Neural progenitor cell (in vitro differentiated cells): ENCODE measurements at regions not wholly inside any gene's neighbourhood (a gene's known extent, or its start where the extent isn't known, plus 50 kb on each side); places are given as distances from the start of the nearest gene placed in this dataset.

Experiments
- DNase-seq: peaks from one replicate; pipeline ENCODE4 v3.0.0-alpha.2; 2016; ENCODE audit warnings: low spot score
- H2AFZ ChIP-seq: fragments of 200-600 bp; sonication (generic); replicated peaks from 2 replicates; pipeline ENCODE4 v1.6.1; 2016; ENCODE audit warnings: antibody characterized with exemption
- H3F3A ChIP-seq: fragments of 200-600 bp; sonication (generic); 2 replicates; pipeline ENCODE4 v1.6.1; 2016; ENCODE audit warnings: antibody characterized with exemption, low read depth
- H3K27ac ChIP-seq: fragments of 200-600 bp; sonication (generic); 2 replicates; pipeline ENCODE4 v1.5.1; 2016; ENCODE audit warnings: mild to moderate bottlenecking
- H3K27me3 ChIP-seq: fragments of 200-600 bp; sonication (generic); 2 replicates; pipeline ENCODE4 v1.6.1; 2016; ENCODE audit warnings: mild to moderate bottlenecking, moderate library complexity
- H3K36me3 ChIP-seq: fragments of 200-600 bp; sonication (generic); 2 replicates; pipeline ENCODE4 v1.5.1; 2016
- H3K4me1 ChIP-seq: fragments of 200-600 bp; sonication (generic); 2 replicates; pipeline ENCODE4 v1.6.1; 2016; ENCODE audit warnings: mixed run types
- H3K4me2 ChIP-seq: fragments of 200-600 bp; sonication (generic); 2 replicates; pipeline ENCODE4 v1.6.1; 2016
- H3K4me3 ChIP-seq: fragments of 200-600 bp; sonication (generic); 2 replicates; pipeline ENCODE4 v1.5.1; 2016
- H3K79me2 ChIP-seq: fragments of 200-600 bp; sonication (generic); 2 replicates; pipeline ENCODE4 v1.6.1; 2016; ENCODE audit warnings: low read depth
- H3K9ac ChIP-seq: fragments of 200-600 bp; sonication (generic); 2 replicates; pipeline ENCODE4 v1.6.1; 2016
- H3K9me3 ChIP-seq: fragments of 200-600 bp; sonication (generic); 2 replicates; pipeline ENCODE4 v1.5.1; 2016; ENCODE audit warnings: low read depth
- H4K20me1 ChIP-seq: fragments of 200-600 bp; sonication (generic); 2 replicates; pipeline ENCODE4 v1.6.1; 2016; ENCODE audit warnings: low read depth
- H3K27ac Mint-ChIP-seq: 3 replicates; pipeline ENCODE4 v1.8.0; 2021; ENCODE audit warnings: mixed read lengths
- H3K27me3 Mint-ChIP-seq: 2 replicates; pipeline ENCODE4 v1.8.0; 2022; ENCODE audit warnings: low read depth, mild to moderate bottlenecking, inconsistent platforms, moderate library complexity, mixed read lengths; ENCODE audit not compliant: insufficient read depth
- H3K36me3 Mint-ChIP-seq: 3 replicates; pipeline ENCODE4 v1.8.0; 2021; ENCODE audit warnings: mixed read lengths
- H3K4me1 Mint-ChIP-seq: 3 replicates; pipeline ENCODE4 v1.8.0; 2021; ENCODE audit warnings: mixed read lengths
- H3K4me3 Mint-ChIP-seq: 3 replicates; pipeline ENCODE4 v1.8.0; 2021; ENCODE audit warnings: mild to moderate bottlenecking, moderate library complexity, mixed read lengths
- H3K9me3 Mint-ChIP-seq: 3 replicates; pipeline ENCODE4 v1.8.0; 2020; ENCODE audit warnings: mixed read lengths
- CTCF ChIP-seq: fragments of 200-600 bp; sonication (generic); IDR thresholded peaks from 2 replicates; pipeline ENCODE4 v1.5.1; 2017; ENCODE audit warnings: antibody characterized with exemption, mild to moderate bottlenecking
- EZH2 ChIP-seq: fragments of 200-600 bp; sonication (generic); IDR thresholded peaks from 2 replicates; pipeline ENCODE4 v1.6.1; 2017; ENCODE audit warnings: antibody characterized with exemption, mild to moderate bottlenecking, moderate library complexity
- EZH2phosphoT487 ChIP-seq: fragments of 200-600 bp; sonication (generic); IDR thresholded peaks from 2 replicates; pipeline ENCODE4 v1.6.1; 2017; ENCODE audit warnings: antibody characterized with exemption

GRCh38 chr9:89845862-89846261 lies 241.1 kb downstream of the GADD45G start:
- Histone ChIP-seq H4K20me1 (no peaks in the 10 kb centered on the region), H3K27me3 (no peaks in the 10 kb centered on the region), H3K4me3 (no peak overlapping the region), H3K9me3 (no peaks in the 10 kb centered on the region), H3K36me3 (no peaks in the 10 kb centered on the region), H3K79me2 (no peaks in the 10 kb centered on the region), H3F3A (no peaks in the 10 kb centered on the region), H2AFZ (no peak overlapping the region), H3K9ac (no peak overlapping the region), H3K4me1 (no peaks in the 10 kb centered on the region), H3K4me2 (no peak overlapping the region), H3K27ac (no peak overlapping the region)
- H3K4me1 Mint-ChIP-seq: peaks cover 9% of the 10 kb centered on the region
- DNase-seq: no peak
- no peak for TF ChIP-seq EZH2phosphoT487
- TF ChIP-seq CTCF: no peak
- no peak for TF ChIP-seq EZH2
- H3K27ac Mint-ChIP-seq: no peak overlapping the region
- peaks cover 6% of the 10 kb centered on the region for H3K9me3 Mint-ChIP-seq
- H3K4me3 Mint-ChIP-seq: no peak overlapping the region
- no peaks in the 10 kb centered on the region for H3K36me3 Mint-ChIP-seq
- H3K27me3 Mint-ChIP-seq: peaks cover 4% of the 10 kb centered on the region

GRCh38 chr9:89848060-89849040 lies 243.5 kb downstream of the GADD45G start:
- DNase-seq: no peak
- H3K9ac ChIP-seq: no peak overlapping the region
- Mint-ChIP-seq H3K4me3 (no peak overlapping the region), H3K27ac (no peak overlapping the region), H3K9me3 (peaks cover 4% of the 10 kb centered on the region), H3K4me1 (peaks cover 6% of the 10 kb centered on the region), H3K27me3 (peaks cover 4% of the 10 kb centered on the region), H3K36me3 (no peaks in the 10 kb centered on the region)
- no peaks in the 10 kb centered on the region for H3K79me2 ChIP-seq
- no peaks in the 10 kb centered on the region for H4K20me1 ChIP-seq
- H3K4me3 ChIP-seq: no peak overlapping the region
- no peaks in the 10 kb centered on the region for H3K27me3 ChIP-seq
- H3K27ac ChIP-seq: no peak overlapping the region
- H3K36me3 ChIP-seq: no peaks in the 10 kb centered on the region
- TF ChIP-seq CTCF (no peak), EZH2 (no peak), EZH2phosphoT487 (no peak)
- H3F3A ChIP-seq: no peaks in the 10 kb centered on the region
- no peaks in the 10 kb centered on the region for H3K4me1 ChIP-seq
- no peak overlapping the region for H2AFZ ChIP-seq
- no peaks in the 10 kb centered on the region for H3K9me3 ChIP-seq
- no peak overlapping the region for H3K4me2 ChIP-seq

GRCh38 chr9:89849096-89849495 lies 244.3 kb downstream of the GADD45G start:
- Histone ChIP-seq H4K20me1 (no peaks in the 10 kb centered on the region), H3F3A (no peaks in the 10 kb centered on the region), H3K27ac (no peak overlapping the region), H3K27me3 (no peaks in the 10 kb centered on the region), H3K4me1 (no peaks in the 10 kb centered on the region), H3K4me3 (no peak overlapping the region), H3K4me2 (no peak overlapping the region), H3K9ac (no peak overlapping the region), H3K79me2 (no peaks in the 10 kb centered on the region), H3K9me3 (no peaks in the 10 kb centered on the region), H2AFZ (no peak overlapping the region), H3K36me3 (no peaks in the 10 kb centered on the region)
- H3K27me3 Mint-ChIP-seq: peaks cover 6% of the 10 kb centered on the region
- H3K9me3 Mint-ChIP-seq: peaks cover 4% of the 10 kb centered on the region
- no peaks in the 10 kb centered on the region for H3K36me3 Mint-ChIP-seq
- no peak for TF ChIP-seq CTCF
- no peak for TF ChIP-seq EZH2
- TF ChIP-seq EZH2phosphoT487: no peak
- no peaks in the 10 kb centered on the region for H3K4me1 Mint-ChIP-seq
- DNase-seq: no peak
- no peak overlapping the region for H3K27ac Mint-ChIP-seq
- no peak overlapping the region for H3K4me3 Mint-ChIP-seq
